ENCODE measurements at regions not wholly inside any gene's neighbourhood (a gene's known extent, or its start where the extent isn't known, plus 50 kb on each side); places are given as distances from the start of the nearest gene placed in this dataset.

- TF ChIP-seq REST (IDR thresholded peaks at IDR 0.05) (no peak), BHLHE40 (IDR thresholded peaks at IDR 0.05; ENCODE audit: low read depth, low read length) (no peak), CHD4 (IDR thresholded peaks at IDR 0.05; ENCODE audit: borderline replicate concordance) (no peak), JUN (IDR thresholded peaks at IDR 0.05) (no peak), KDM5A (IDR thresholded peaks at IDR 0.05) (no peak), HES2 (IDR thresholded peaks at IDR 0.05) (no peak), ELK1 (IDR thresholded peaks at IDR 0.05; ENCODE audit: low read depth, low read length) (no peak)
Measured at GRCh38 chr4:135994360-135994759, 1537.9 kb downstream of the PCDH18 start (continued).

- Histone ChIP-seq H3K4me2 (no peak overlapping the region), H3K4me1 (no peaks in the 10 kb centered on the region), H3K4me3 (no peak overlapping the region), H3K9me3 (no peaks in the 10 kb centered on the region), H3K27ac (no peak overlapping the region)
- no peak for FAIRE-seq
- no peak for ATAC-seq
- POLR2A ChIA-PET = no interaction called here
- no peak for TF ChIP-seq PHF8 (IDR thresholded peaks at IDR 0.05; ENCODE audit: borderline replicate concordance, low read depth)
- TF ChIP-seq EHF (CRISPR knock-in tag; IDR thresholded peaks at IDR 0.05) = no peak
- no peak for TF ChIP-seq HDAC2 (IDR thresholded peaks at IDR 0.05)
- no peak for TF ChIP-seq MAZ (IDR thresholded peaks at IDR 0.05; ENCODE audit: borderline replicate concordance, low read depth, low read length)
- no peak for TF ChIP-seq JUNB (IDR thresholded peaks at IDR 0.05)
- TF ChIP-seq NFE2L2 (conservative IDR thresholded peaks at IDR 0.05; ENCODE audit: low read length) = no peak
- TF ChIP-seq SREBF2 (IDR thresholded peaks at IDR 0.05) = no peak
- no peak for TF ChIP-seq RAD21 (conservative IDR thresholded peaks at IDR 0.05 in 1 of 2, IDR thresholded peaks at IDR 0.05 in 1 of 2)
- TF ChIP-seq ELK1 (IDR thresholded peaks at IDR 0.05; ENCODE audit: low read depth, low read length) = no peak
- no peak for TF ChIP-seq POLR2A (IDR thresholded peaks at IDR 0.05; ENCODE audit: low read length)
- no peak for TF ChIP-seq RFX5 (IDR thresholded peaks at IDR 0.05)
- TF ChIP-seq CTCF (IDR thresholded peaks at IDR 0.05) = no peak
- TF ChIP-seq MYC (IDR thresholded peaks at IDR 0.05; ENCODE audit: borderline replicate concordance, low read length) = no peak
- no peak for TF ChIP-seq CBX2 (IDR thresholded peaks at IDR 0.05; ENCODE audit: borderline replicate concordance, low read depth)
- no peak for TF ChIP-seq NR3C1 (IDR thresholded peaks at IDR 0.05)
- TF ChIP-seq POLR2AphosphoS2 (conservative IDR thresholded peaks at IDR 0.05; ENCODE audit: low read length) = no peak
- DNase-seq (ENCODE audit: low read depth in 1 of 2, low spot score in 1 of 2) = no peak
- CTCF ChIA-PET = no interaction called here
Measured at GRCh38 chr4:135976860-135977259, 1555.4 kb downstream of the PCDH18 start.

Data from A549 (cell line).